ENCODE measurements at regions not wholly inside any gene's neighbourhood (a gene's known extent, or its start where the extent isn't known, plus 50 kb on each side); places are given as distances from the start of the nearest gene placed in this dataset.

- TF ChIP-seq SUZ12 (IDR thresholded peaks at IDR 0.05; ENCODE audit: extremely low read depth, insufficient read depth, insufficient read length) (no peak), ZNF274 (IDR thresholded peaks at IDR 0.05; ENCODE audit: low read depth, low read length) (no peak)
Observed at GRCh38 chrX:75655627-75656026, 129.4 kb downstream of the MAGEE2 start.
